ENCODE measurements at regions not wholly inside any gene's neighbourhood (a gene's known extent, or its start where the extent isn't known, plus 50 kb on each side); places are given as distances from the start of the nearest gene placed in this dataset.

- H4K20me1 ChIP-seq (ENCODE audit: insufficient read depth), result no peaks in the 10 kb centered on the region
- no peaks in the 10 kb centered on the region for H3K27me3 ChIP-seq (ENCODE audit: insufficient read depth, low read depth)
- CTCF ChIA-PET, result interaction anchor here (0.5 kb wide), 1 partner anchor 986 kb away, joined by 3 read pairs; no protein-coding TSS in a partner anchor
- POLR2A ChIA-PET (ENCODE audit: unreplicated experiment), result interaction anchor here (0.5 kb wide), 1 partner anchor 23 kb away, joined by 4 read pairs; no protein-coding TSS in a partner anchor
- no peak overlapping the region for H3K4me2 ChIP-seq
- H3K9me2 ChIP-seq (ENCODE audit: insufficient read depth), result no peaks in the 10 kb centered on the region
- no peaks in the 10 kb centered on the region for H3K4me1 ChIP-seq (replicated peaks; ENCODE audit: insufficient read depth)
- H2AFZ ChIP-seq, result no peak overlapping the region
- TF ChIP-seq CTCF (conservative IDR thresholded peaks at IDR 0.05), result no peak
- no peak for TF ChIP-seq EZH2 (IDR thresholded peaks at IDR 0.05; ENCODE audit: low read depth)
- H3K79me2 ChIP-seq (ENCODE audit: low read depth), result no peaks in the 10 kb centered on the region
- H3K9me3 ChIP-seq (ENCODE audit: insufficient read depth, low read depth), result no peaks in the 10 kb centered on the region; the same call in 1 of the 2 replicates
- no peaks in the 10 kb centered on the region for H3F3A ChIP-seq (ENCODE audit: insufficient read depth, low read depth)
- no peak overlapping the region for H3K4me3 ChIP-seq
- H3K27ac ChIP-seq, result no peak overlapping the region
- intact Hi-C loops (cut with micrococcal nuclease; ENCODE audit: unreplicated experiment), result no loop called here
- no peaks in the 10 kb centered on the region for H3K36me3 ChIP-seq (ENCODE audit: low read depth)
- BruUV-seq (replicated peaks), result no TSS peak
- DNase-seq, result no peak
These were observed 997.0 kb upstream of the ACVR2A start for GRCh38 chr2:146847846-146848245.

GRCh38 chr2:146844226-146844990, 1000.4 kb upstream of the ACVR2A start:
- no peaks in the 10 kb centered on the region; the same call in 1 of the 2 replicates for H3K9me3 ChIP-seq (ENCODE audit: insufficient read depth, low read depth)
- no peak overlapping the region for H3K4me2 ChIP-seq
- no peaks in the 10 kb centered on the region for H3F3A ChIP-seq (ENCODE audit: insufficient read depth, low read depth)
- no peak overlapping the region for H3K27ac ChIP-seq
- ChIA-PET POLR2A (ENCODE audit: unreplicated experiment) (interaction anchor here (0.6 kb wide), 1 partner anchor 26 kb away, joined by 4 read pairs; no protein-coding TSS in a partner anchor), CTCF (no interaction called here)
- no peak for DNase-seq
- H4K20me1 ChIP-seq (ENCODE audit: insufficient read depth), result no peaks in the 10 kb centered on the region
- H3K4me3 ChIP-seq, result no peak overlapping the region
- no peaks in the 10 kb centered on the region for H3K36me3 ChIP-seq (ENCODE audit: low read depth)
- no peak overlapping the region for H2AFZ ChIP-seq
- intact Hi-C loops (cut with micrococcal nuclease; ENCODE audit: unreplicated experiment), result no loop called here
- H3K79me2 ChIP-seq (ENCODE audit: low read depth), result no peaks in the 10 kb centered on the region
- no peaks in the 10 kb centered on the region for H3K9me2 ChIP-seq (ENCODE audit: insufficient read depth)
- TF ChIP-seq EZH2 (IDR thresholded peaks at IDR 0.05; ENCODE audit: low read depth), result no peak
- no peak for TF ChIP-seq CTCF (conservative IDR thresholded peaks at IDR 0.05)
- BruUV-seq (replicated peaks), result no TSS peak
- no peaks in the 10 kb centered on the region for H3K4me1 ChIP-seq (replicated peaks; ENCODE audit: insufficient read depth)
- H3K27me3 ChIP-seq (ENCODE audit: insufficient read depth, low read depth), result no peaks in the 10 kb centered on the region

- peak in 1 of 2 experiments; percentile 27 for DNase-seq
- Histone ChIP-seq H3K4me1 (replicated peaks; ENCODE audit: insufficient read depth) (no peaks in the 10 kb centered on the region), H3K9me3 (ENCODE audit: insufficient read depth, low read depth) (no peaks in the 10 kb centered on the region), H3K27ac (no peak overlapping the region), H3K27me3 (ENCODE audit: insufficient read depth, low read depth) (no peaks in the 10 kb centered on the region), H3F3A (ENCODE audit: insufficient read depth, low read depth) (no peaks in the 10 kb centered on the region), H3K79me2 (ENCODE audit: low read depth) (no peaks in the 10 kb centered on the region), H4K20me1 (ENCODE audit: insufficient read depth) (no peaks in the 10 kb centered on the region), H3K9me2 (ENCODE audit: insufficient read depth) (no peaks in the 10 kb centered on the region), H2AFZ (no peak overlapping the region), H3K4me3 (no peak overlapping the region), H3K4me2 (no peak overlapping the region), H3K36me3 (ENCODE audit: low read depth) (no peaks in the 10 kb centered on the region)
- CTCF ChIA-PET, result no interaction called here
- POLR2A ChIA-PET (ENCODE audit: unreplicated experiment), result interaction anchor here (0.7 kb wide), 1 partner anchor 194 kb away, joined by 7 read pairs; no protein-coding TSS in a partner anchor
- no TSS peak for BruUV-seq (replicated peaks)
- TF ChIP-seq CTCF (conservative IDR thresholded peaks at IDR 0.05), result no peak
- no peak for TF ChIP-seq EZH2 (IDR thresholded peaks at IDR 0.05; ENCODE audit: low read depth)
- intact Hi-C loops (cut with micrococcal nuclease; ENCODE audit: unreplicated experiment), result no loop called here
These were observed 1007.0 kb upstream of the ACVR2A start for GRCh38 chr2:146837857-146838256.
